ENCODE measurements at regions not wholly inside any gene's neighbourhood (a gene's known extent, or its start where the extent isn't known, plus 50 kb on each side); places are given as distances from the start of the nearest gene placed in this dataset.

DNA sequence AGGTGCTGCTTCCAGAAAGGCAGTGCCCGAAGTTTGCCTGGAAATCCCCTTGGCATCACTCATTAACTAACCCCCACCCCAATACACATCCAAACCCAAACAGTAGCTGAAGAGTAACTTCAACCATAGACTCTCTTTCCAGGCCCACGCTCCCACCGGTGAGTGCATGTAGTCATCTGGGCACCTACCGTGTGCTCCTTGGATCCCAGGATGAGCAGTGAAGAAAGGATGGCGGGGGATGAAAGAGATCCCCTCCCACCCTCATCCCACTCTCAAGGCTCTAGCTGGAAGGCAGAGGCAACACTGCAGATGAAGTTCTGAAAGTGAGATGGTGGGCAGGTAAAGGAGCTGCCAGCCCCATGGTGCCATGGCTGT lies 305.0 kb downstream of the SOX9 start:
- Histone ChIP-seq H3F3A (ENCODE audit: insufficient read depth) (no peaks in the 10 kb centered on the region), H3K4me2 (ENCODE audit: low read depth, low read length, poor library complexity, severe bottlenecking) (no peak overlapping the region), H3K9me2 (replicated peaks; ENCODE audit: insufficient read depth, low read length) (no peaks in the 10 kb centered on the region), H3K27me3 (ENCODE audit: low read length) (no peaks in the 10 kb centered on the region), H3K36me3 (ENCODE audit: low read length) (no peaks in the 10 kb centered on the region), H4K20me1 (ENCODE audit: low read depth, low read length) (no peaks in the 10 kb centered on the region), H2AFZ (ENCODE audit: low read depth, low read length, severe bottlenecking) (no peak overlapping the region), H3K27ac (ENCODE audit: low read depth, low read length) (no peak overlapping the region), H3K4me3 (ENCODE audit: insufficient read depth, low read length, poor library complexity, severe bottlenecking) (no peak overlapping the region), H3K79me2 (ENCODE audit: insufficient read depth, low read length) (no peaks in the 10 kb centered on the region), H3K9me3 (ENCODE audit: insufficient read depth, low read length) (no peaks in the 10 kb centered on the region), H3K9ac (ENCODE audit: low read length) (no peak overlapping the region)
- TF ChIP-seq, protein P1, sequence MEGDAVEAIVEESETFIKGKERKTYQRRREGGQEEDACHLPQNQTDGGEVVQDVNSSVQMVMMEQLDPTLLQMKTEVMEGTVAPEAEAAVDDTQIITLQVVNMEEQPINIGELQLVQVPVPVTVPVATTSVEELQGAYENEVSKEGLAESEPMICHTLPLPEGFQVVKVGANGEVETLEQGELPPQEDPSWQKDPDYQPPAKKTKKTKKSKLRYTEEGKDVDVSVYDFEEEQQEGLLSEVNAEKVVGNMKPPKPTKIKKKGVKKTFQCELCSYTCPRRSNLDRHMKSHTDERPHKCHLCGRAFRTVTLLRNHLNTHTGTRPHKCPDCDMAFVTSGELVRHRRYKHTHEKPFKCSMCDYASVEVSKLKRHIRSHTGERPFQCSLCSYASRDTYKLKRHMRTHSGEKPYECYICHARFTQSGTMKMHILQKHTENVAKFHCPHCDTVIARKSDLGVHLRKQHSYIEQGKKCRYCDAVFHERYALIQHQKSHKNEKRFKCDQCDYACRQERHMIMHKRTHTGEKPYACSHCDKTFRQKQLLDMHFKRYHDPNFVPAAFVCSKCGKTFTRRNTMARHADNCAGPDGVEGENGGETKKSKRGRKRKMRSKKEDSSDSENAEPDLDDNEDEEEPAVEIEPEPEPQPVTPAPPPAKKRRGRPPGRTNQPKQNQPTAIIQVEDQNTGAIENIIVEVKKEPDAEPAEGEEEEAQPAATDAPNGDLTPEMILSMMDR (IDR thresholded peaks at IDR 0.05; ENCODE audit: insufficient read depth, low read length, poor library complexity, severe bottlenecking), result no peak
- no peak for TF ChIP-seq EZH2phosphoT487 (conservative IDR thresholded peaks at IDR 0.05; ENCODE audit: low read length)

GRCh38 chr17:72426321-72426720 lies 305.5 kb downstream of the SOX9 start:
- Histone ChIP-seq H4K20me1 (ENCODE audit: low read depth, low read length) (no peaks in the 10 kb centered on the region), H3K79me2 (ENCODE audit: insufficient read depth, low read length) (no peaks in the 10 kb centered on the region), H2AFZ (ENCODE audit: low read depth, low read length, severe bottlenecking) (no peak overlapping the region), H3K27ac (ENCODE audit: low read depth, low read length) (no peak overlapping the region), H3K9ac (ENCODE audit: low read length) (no peak overlapping the region), H3K4me3 (ENCODE audit: insufficient read depth, low read length, poor library complexity, severe bottlenecking) (no peak overlapping the region), H3K36me3 (ENCODE audit: low read length) (no peaks in the 10 kb centered on the region), H3K9me2 (replicated peaks; ENCODE audit: insufficient read depth, low read length) (no peaks in the 10 kb centered on the region), H3K27me3 (ENCODE audit: low read length) (no peaks in the 10 kb centered on the region), H3F3A (ENCODE audit: insufficient read depth) (no peaks in the 10 kb centered on the region), H3K4me2 (ENCODE audit: low read depth, low read length, poor library complexity, severe bottlenecking) (no peak overlapping the region), H3K9me3 (ENCODE audit: insufficient read depth, low read length) (no peaks in the 10 kb centered on the region)
- TF ChIP-seq EZH2phosphoT487 (conservative IDR thresholded peaks at IDR 0.05; ENCODE audit: low read length), result no peak
- TF ChIP-seq, protein P1 (IDR thresholded peaks at IDR 0.05; ENCODE audit: insufficient read depth, low read length, poor library complexity, severe bottlenecking), result no peak

GRCh38 chr17:72426948-72427760 lies 306.3 kb downstream of the SOX9 start:
- no peak overlapping the region for H3K9ac ChIP-seq (ENCODE audit: low read length)
- no peak overlapping the region for H2AFZ ChIP-seq (ENCODE audit: low read depth, low read length, severe bottlenecking)
- no peak for TF ChIP-seq EZH2phosphoT487 (conservative IDR thresholded peaks at IDR 0.05; ENCODE audit: low read length)
- TF ChIP-seq, protein P1 (IDR thresholded peaks at IDR 0.05; ENCODE audit: insufficient read depth, low read length, poor library complexity, severe bottlenecking), result no peak
- no peak overlapping the region for H3K27ac ChIP-seq (ENCODE audit: low read depth, low read length)
- H3K9me3 ChIP-seq (ENCODE audit: insufficient read depth, low read length), result no peaks in the 10 kb centered on the region
- H3K4me3 ChIP-seq (ENCODE audit: insufficient read depth, low read length, poor library complexity, severe bottlenecking), result no peak overlapping the region
- no peaks in the 10 kb centered on the region for H3K9me2 ChIP-seq (replicated peaks; ENCODE audit: insufficient read depth, low read length)
- H3K79me2 ChIP-seq (ENCODE audit: insufficient read depth, low read length), result no peaks in the 10 kb centered on the region
- no peaks in the 10 kb centered on the region for H3K36me3 ChIP-seq (ENCODE audit: low read length)
- no peaks in the 10 kb centered on the region for H3K27me3 ChIP-seq (ENCODE audit: low read length)
- H3K4me2 ChIP-seq (ENCODE audit: low read depth, low read length, poor library complexity, severe bottlenecking), result no peak overlapping the region
- no peaks in the 10 kb centered on the region for H4K20me1 ChIP-seq (ENCODE audit: low read depth, low read length)
- H3F3A ChIP-seq (ENCODE audit: insufficient read depth), result no peaks in the 10 kb centered on the region
